ENCODE measurements at regions not wholly inside any gene's neighbourhood (a gene's known extent, or its start where the extent isn't known, plus 50 kb on each side); places are given as distances from the start of the nearest gene placed in this dataset.

GRCh38 chr13:74230984-74231501, 96.8 kb upstream of the KLF12 start:
- ATAC-seq (no peak), DNase-seq (ENCODE audit: low spot score) (no peak), FAIRE-seq (no peak)
- Histone ChIP-seq H3K4me2 (ENCODE audit: low read depth, low read length) (no peak overlapping the region), H3K27ac (ENCODE audit: extremely low read length, insufficient read depth, low read length) (no peak overlapping the region), H3K27me3 (ENCODE audit: control insufficient read depth in 1 of 2, insufficient read depth in 2 of 2, low read length in 2 of 2) (no peaks in the 10 kb centered on the region), H3K36me3 (replicated peaks in 1 of 2; ENCODE audit: control insufficient read depth in 1 of 2, insufficient read depth in 2 of 2, low read length in 2 of 2) (no peaks in the 10 kb centered on the region), H3K9ac (ENCODE audit: insufficient read depth, low read depth, low read length) (no peak overlapping the region), H3K4me3 (replicated peaks in 1 of 3; ENCODE audit: insufficient read depth in 1 of 3, low read depth in 2 of 3, low read length in 3 of 3) (no peak overlapping the region), H2AFZ (ENCODE audit: low read length) (no peak overlapping the region), H3K4me1 (ENCODE audit: insufficient read depth, low read length) (peaks cover 32% of the 10 kb centered on the region), H3K79me2 (ENCODE audit: insufficient read depth, low read length) (no peaks in the 10 kb centered on the region), H4K20me1 (ENCODE audit: insufficient read depth, low read length) (no peaks in the 10 kb centered on the region), H3K9me3 (ENCODE audit: low read length) (peaks cover 14% of the 10 kb centered on the region; the same call in 1 of the 2 replicates)
- intact Hi-C loops (cut with micrococcal nuclease; ENCODE audit: unreplicated experiment) = no loop called here
- ChIA-PET CTCF (ENCODE audit: low intra/inter-chr PET ratio, low total read pairs) (no interaction called here), POLR2A (no interaction called here)
- 73% methylated on average over 4 of the region's 4 CpGs for WGBS (ENCODE audit: low lambda C conversion rate)
- no TSS peak for BruUV-seq (replicated peaks)
- in situ Hi-C loops (cut with HindIII; ENCODE audit: extremely low pct_ligation_motif_present, low pct_unique_long_range_greater_than_20kb) = no loop called here
- TF ChIP-seq CBFB (CRISPR knock-in tag; IDR thresholded peaks at IDR 0.05) (no peak), ZNF775 (CRISPR knock-in tag; IDR thresholded peaks at IDR 0.05; ENCODE audit: borderline replicate concordance) (no peak), ZZZ3 (CRISPR knock-in tag; IDR thresholded peaks at IDR 0.05; ENCODE audit: borderline replicate concordance) (no peak), DZIP1 (CRISPR knock-in tag; IDR thresholded peaks at IDR 0.05) (no peak), MED8 (CRISPR knock-in tag; IDR thresholded peaks at IDR 0.05; ENCODE audit: insufficient replicate concordance) (no peak), ZNF720 (CRISPR knock-in tag; IDR thresholded peaks at IDR 0.05) (no peak), ZNF17 (CRISPR knock-in tag; IDR thresholded peaks at IDR 0.05) (no peak), NONO (IDR thresholded peaks at IDR 0.05) (no peak), NONO (CRISPR knock-in tag; conservative IDR thresholded peaks at IDR 0.05) (no peak), HINFP (CRISPR knock-in tag; IDR thresholded peaks at IDR 0.05; ENCODE audit: low read depth) (no peak), ZNF468 (CRISPR knock-in tag; IDR thresholded peaks at IDR 0.05) (no peak), ZNF710 (CRISPR knock-in tag; IDR thresholded peaks at IDR 0.05; ENCODE audit: borderline replicate concordance) (no peak), ZC3H4 (CRISPR knock-in tag; IDR thresholded peaks at IDR 0.05; ENCODE audit: borderline replicate concordance) (no peak), ZFP82 (CRISPR knock-in tag; IDR thresholded peaks at IDR 0.05; ENCODE audit: borderline replicate concordance) (no peak), GABPA (IDR thresholded peaks at IDR 0.05; ENCODE audit: low read depth, low read length) (no peak), GABPA (CRISPR knock-in tag; IDR thresholded peaks at IDR 0.05; ENCODE audit: low read depth) (no peak), ZNF414 (CRISPR knock-in tag; IDR thresholded peaks at IDR 0.05) (no peak)
